Cardiac muscle cell (in vitro differentiated cells and primary cell): ENCODE measurements at regions not wholly inside any gene's neighbourhood (a gene's known extent, or its start where the extent isn't known, plus 50 kb on each side); places are given as distances from the start of the nearest gene placed in this dataset.
A peak's percentile ranks its signal among the peaks of the same experiment; 100 is the strongest.

Experiments used
- DNase-seq, 2 donors: peaks; one replicate each; pipeline versions ENCODE4 v3.0.0 to v3.0.0-alpha.2; 2010 to 2017; ENCODE audit warnings: low read depth in 1 of 2, low spot score in 1 of 2
- H3K27ac ChIP-seq: fragments of 200-600 bp; sonication (generic); 2 replicates; pipeline ENCODE4 v1.5.1; 2016
- H3K27me3 ChIP-seq: fragments of 200-600 bp; sonication (generic); 2 replicates; pipeline ENCODE4 v1.6.0; 2016; ENCODE audit warnings: control low read depth
- H3K36me3 ChIP-seq: fragments of 200-600 bp; sonication (generic); 2 replicates; pipeline ENCODE4 v1.5.1; 2016; ENCODE audit warnings: control low read depth
- H3K4me1 ChIP-seq: fragments of 200-600 bp; sonication (generic); 2 replicates; pipeline ENCODE4 v1.8.1; 2017; ENCODE audit warnings: low read depth, mild to moderate bottlenecking, mixed run types
- H3K4me3 ChIP-seq: fragments of 200-600 bp; sonication (generic); 2 replicates; pipeline ENCODE4 v1.5.1; 2016; ENCODE audit warnings: mild to moderate bottlenecking
- H3K9me3 ChIP-seq: fragments of 200-600 bp; sonication (generic); 2 replicates; pipeline ENCODE4 v1.5.1; 2017; ENCODE audit warnings: low read depth, mild to moderate bottlenecking, control low read depth
- CTCF ChIP-seq: IDR thresholded peaks from 2 replicates; pipeline ENCODE4 v1.5.1; 2012; ENCODE audit warnings: low read depth, mild to moderate bottlenecking, low read length

DNA sequence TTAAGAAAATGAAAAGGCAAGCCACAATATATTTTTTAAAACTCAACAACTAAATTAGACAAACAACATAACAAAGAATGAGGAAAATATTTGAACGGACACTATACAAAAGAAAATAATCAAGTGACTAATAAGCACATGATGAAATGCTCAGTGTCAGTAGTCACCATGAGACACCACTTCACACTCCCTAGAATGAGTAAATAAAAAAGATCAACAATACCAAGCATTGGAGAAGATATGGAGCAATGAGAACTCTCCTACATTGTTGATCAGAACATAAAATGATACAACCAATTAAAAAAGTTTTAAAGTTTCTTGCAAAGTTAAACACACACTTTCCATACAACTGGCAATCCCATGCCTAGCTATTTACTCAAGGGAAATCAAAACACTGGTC, 222.2 kb downstream of the C7orf25 start:
- TF ChIP-seq CTCF = no peak
- Histone ChIP-seq H3K27me3 (no peaks in the 10 kb centered on the region), H3K4me3 (no peak overlapping the region), H3K27ac (no peak overlapping the region), H3K9me3 (no peaks in the 10 kb centered on the region), H3K36me3 (no peaks in the 10 kb centered on the region), H3K4me1 (peaks cover 6% of the 10 kb centered on the region)
- no peak for DNase-seq

- Histone ChIP-seq H3K4me3 (no peak overlapping the region), H3K27ac (no peak overlapping the region), H3K9me3 (no peaks in the 10 kb centered on the region), H3K4me1 (peaks cover 6% of the 10 kb centered on the region), H3K36me3 (no peaks in the 10 kb centered on the region), H3K27me3 (no peaks in the 10 kb centered on the region)
- no peak for TF ChIP-seq CTCF
- no peak for DNase-seq
These were observed 223.9 kb downstream of the C7orf25 start for GRCh38 chr7:42688056-42688371.

GRCh38 chr7:42687211-42688055, 224.4 kb downstream of the C7orf25 start:
- Histone ChIP-seq H3K36me3 (no peaks in the 10 kb centered on the region), H3K27ac (no peak overlapping the region), H3K9me3 (no peaks in the 10 kb centered on the region), H3K27me3 (no peaks in the 10 kb centered on the region), H3K4me3 (no peak overlapping the region), H3K4me1 (peaks cover 6% of the 10 kb centered on the region)
- TF ChIP-seq CTCF = no peak
- no peak for DNase-seq

GRCh38 chr7:42686594-42687156, 225.2 kb downstream of the C7orf25 start:
- Histone ChIP-seq H3K27me3 (no peaks in the 10 kb centered on the region), H3K27ac (no peak overlapping the region), H3K4me3 (no peak overlapping the region), H3K4me1 (peaks cover 6% of the 10 kb centered on the region), H3K36me3 (no peaks in the 10 kb centered on the region), H3K9me3 (no peaks in the 10 kb centered on the region)
- peak in 1 of 2 donors; percentile 31 for DNase-seq
- TF ChIP-seq CTCF = no peak

DNA sequence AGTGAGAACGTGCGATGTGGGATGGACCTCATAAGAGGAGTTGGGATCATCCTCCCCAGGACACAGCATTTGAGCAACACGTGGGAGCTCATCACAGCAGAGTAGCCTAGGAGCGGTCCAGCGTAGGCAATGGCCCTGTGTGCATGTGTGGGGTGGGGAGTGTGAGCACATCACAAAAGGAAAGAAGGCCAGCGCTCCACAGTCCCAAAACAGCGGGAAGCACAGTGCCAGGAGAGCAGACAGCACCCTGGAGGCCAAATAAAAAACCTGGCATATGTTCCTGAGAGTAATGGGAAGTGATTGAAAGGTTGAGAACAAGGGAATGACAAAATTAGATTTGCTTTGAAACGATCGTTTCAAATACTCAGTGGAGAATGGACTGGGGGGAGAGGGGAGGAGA, 226.0 kb downstream of the C7orf25 start:
- no peaks in the 10 kb centered on the region for H3K27me3 ChIP-seq
- TF ChIP-seq CTCF = no peak
- no peak overlapping the region for H3K27ac ChIP-seq
- H3K36me3 ChIP-seq = no peaks in the 10 kb centered on the region
- no peak overlapping the region for H3K4me3 ChIP-seq
- no peaks in the 10 kb centered on the region for H3K9me3 ChIP-seq
- DNase-seq = no peak
- peaks cover 6% of the 10 kb centered on the region for H3K4me1 ChIP-seq
